ENCODE measurements at regions not wholly inside any gene's neighbourhood (a gene's known extent, or its start where the extent isn't known, plus 50 kb on each side); places are given as distances from the start of the nearest gene placed in this dataset.

GRCh38 chrX:39661116-39661907 is 436.4 kb downstream of the BCOR start:
- no peak for DNase-seq (ENCODE audit: extremely low read depth, low read depth)
- no peak for TF ChIP-seq CTCF (IDR thresholded peaks at IDR 0.05; ENCODE audit: low read depth, low read length)

GRCh38 chrX:39665830-39666518 is 431.8 kb downstream of the BCOR start:
- no peak for TF ChIP-seq CTCF (IDR thresholded peaks at IDR 0.05; ENCODE audit: low read depth, low read length)
- no peak for DNase-seq (ENCODE audit: extremely low read depth, low read depth)

- DNase-seq (ENCODE audit: extremely low read depth, low read depth) = no peak
- no peak for TF ChIP-seq CTCF (IDR thresholded peaks at IDR 0.05; ENCODE audit: low read depth, low read length)
Observed at GRCh38 chrX:39667191-39667590, 430.6 kb downstream of the BCOR start.

- no peak for DNase-seq (ENCODE audit: extremely low read depth, low read depth)
- TF ChIP-seq CTCF (IDR thresholded peaks at IDR 0.05; ENCODE audit: low read depth, low read length) = no peak
Observed at GRCh38 chrX:39667736-39668482, 429.8 kb downstream of the BCOR start.

- TF ChIP-seq CTCF (IDR thresholded peaks at IDR 0.05; ENCODE audit: low read depth, low read length) = no peak
Observed at GRCh38 chrX:39669668-39670067, 428.1 kb downstream of the BCOR start.

GRCh38 chrX:39670281-39670680 is 427.5 kb downstream of the BCOR start:
- no peak for DNase-seq (ENCODE audit: extremely low read depth, low read depth)
- TF ChIP-seq CTCF (IDR thresholded peaks at IDR 0.05; ENCODE audit: low read depth, low read length) = no peak

More at GRCh38 chrX:39669668-39670067, 428.1 kb downstream of the BCOR start:
- no peak for DNase-seq (ENCODE audit: extremely low read depth, low read depth)

GRCh38 chrX:39672405-39672804 is 425.4 kb downstream of the BCOR start:
- no peak for TF ChIP-seq CTCF (IDR thresholded peaks at IDR 0.05; ENCODE audit: low read depth, low read length)
- no peak for DNase-seq (ENCODE audit: extremely low read depth, low read depth)

Measured in AG09319 (cell line).